ENCODE measurements at regions not wholly inside any gene's neighbourhood (a gene's known extent, or its start where the extent isn't known, plus 50 kb on each side); places are given as distances from the start of the nearest gene placed in this dataset.

GRCh38 chr2:53475321-53475720, 292.3 kb upstream of the CHAC2 start:
- Histone ChIP-seq H3K4me3 (no peak overlapping the region), H3K4me1 (no peaks in the 10 kb centered on the region), H3K36me3 (no peaks in the 10 kb centered on the region), H3K9me3 (no peaks in the 10 kb centered on the region), H3K27ac (no peak overlapping the region), H3K27me3 (no peaks in the 10 kb centered on the region)
- no peak for ATAC-seq
- WGBS, 2 donors (ENCODE audit: low coverage in 1 of 2) = 89 to 100% methylated on average over 2 of the region's 2 CpGs
- TF ChIP-seq CTCF (IDR thresholded peaks at IDR 0.05) = no peak
- no peak for TF ChIP-seq POLR2A (IDR thresholded peaks at IDR 0.05)
- TF ChIP-seq EP300 (IDR thresholded peaks at IDR 0.05) = no peak
- TF ChIP-seq POLR2AphosphoS5 (IDR thresholded peaks at IDR 0.05) = no peak

GRCh38 chr2:53474914-53475313, 292.7 kb upstream of the CHAC2 start:
- 80% methylated on average over 1 to 2 of the region's 2 CpGs for WGBS, 2 donors (ENCODE audit: low coverage in 1 of 2)
- H3K27me3 ChIP-seq = no peaks in the 10 kb centered on the region
- H3K27ac ChIP-seq = no peak overlapping the region
- H3K9me3 ChIP-seq = no peaks in the 10 kb centered on the region
- TF ChIP-seq POLR2AphosphoS5 (IDR thresholded peaks at IDR 0.05) (no peak), POLR2A (IDR thresholded peaks at IDR 0.05) (no peak), CTCF (IDR thresholded peaks at IDR 0.05) (no peak), EP300 (IDR thresholded peaks at IDR 0.05) (no peak)
- no peaks in the 10 kb centered on the region for H3K4me1 ChIP-seq
- H3K4me3 ChIP-seq = no peak overlapping the region
- H3K36me3 ChIP-seq = no peaks in the 10 kb centered on the region
- no peak for ATAC-seq

DNA sequence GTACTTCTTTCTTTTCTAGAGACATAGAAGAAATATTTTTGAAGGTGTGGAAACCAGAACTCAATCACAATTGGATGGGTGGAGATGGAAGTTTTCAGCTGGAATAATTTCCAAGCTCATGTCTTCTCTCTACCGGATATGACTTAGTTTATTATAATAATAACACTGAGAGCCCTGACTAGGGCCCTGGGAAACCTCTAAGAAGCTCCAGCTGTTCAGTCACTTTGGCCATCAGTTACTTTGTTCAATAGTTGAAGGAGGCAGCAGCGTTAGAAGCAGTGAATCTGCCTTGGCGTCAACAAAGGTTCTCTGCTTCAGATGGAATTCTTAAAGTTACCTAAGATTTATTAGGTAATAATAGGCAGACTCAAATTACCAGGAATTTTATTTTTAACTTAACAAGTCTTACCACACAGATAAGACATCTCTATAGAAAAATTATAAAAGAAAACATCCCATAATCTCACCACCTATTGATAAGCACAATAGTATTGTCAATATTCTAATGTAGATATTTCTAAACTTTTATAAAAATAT, 293.8 kb upstream of the CHAC2 start:
- no peaks in the 10 kb centered on the region for H3K36me3 ChIP-seq
- WGBS, 2 donors (ENCODE audit: low coverage in 1 of 2) = 51 to 62% methylated on average over 3 of the region's 3 CpGs
- no peak overlapping the region for H3K27ac ChIP-seq
- H3K4me1 ChIP-seq = no peaks in the 10 kb centered on the region
- peak; percentile 39 for ATAC-seq
- no peaks in the 10 kb centered on the region for H3K9me3 ChIP-seq
- TF ChIP-seq EP300 (IDR thresholded peaks at IDR 0.05) = no peak
- no peak for TF ChIP-seq CTCF (IDR thresholded peaks at IDR 0.05)
- TF ChIP-seq POLR2A (IDR thresholded peaks at IDR 0.05) = no peak
- no peak for TF ChIP-seq POLR2AphosphoS5 (IDR thresholded peaks at IDR 0.05)
- H3K27me3 ChIP-seq = no peaks in the 10 kb centered on the region
- no peak overlapping the region for H3K4me3 ChIP-seq

DNA sequence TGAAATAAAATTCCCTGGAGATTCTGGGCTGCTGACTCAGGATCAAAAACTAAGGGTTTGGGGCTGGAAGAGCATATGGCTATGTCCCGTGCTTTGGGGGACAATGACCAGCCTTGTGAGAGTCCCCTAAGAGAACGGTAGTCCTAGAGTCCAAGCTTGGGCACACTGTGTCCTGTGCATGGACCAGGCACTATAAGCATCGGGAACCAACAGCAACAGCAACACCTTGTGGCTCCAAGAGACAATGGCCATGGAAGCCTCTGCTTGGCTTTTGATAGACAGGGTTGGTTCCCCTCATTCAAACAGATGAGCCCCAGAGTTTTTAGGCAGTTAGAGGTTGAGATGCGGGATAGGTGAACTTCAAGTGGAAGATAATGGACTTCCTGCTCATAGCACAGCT, 294.4 kb upstream of the CHAC2 start:
- Histone ChIP-seq H3K4me3 (no peak overlapping the region), H3K4me1 (no peaks in the 10 kb centered on the region), H3K27ac (no peak overlapping the region), H3K9me3 (no peaks in the 10 kb centered on the region), H3K36me3 (no peaks in the 10 kb centered on the region), H3K27me3 (no peaks in the 10 kb centered on the region)
- no peak for TF ChIP-seq EP300 (IDR thresholded peaks at IDR 0.05)
- peak in 1 of 4 experiments; percentile 8 for TF ChIP-seq CTCF (IDR thresholded peaks at IDR 0.05)
- no peak for TF ChIP-seq POLR2A (IDR thresholded peaks at IDR 0.05)
- WGBS, 2 donors (ENCODE audit: low coverage in 1 of 2) = 51 to 83% methylated on average over 2 to 3 of the region's 4 CpGs
- ATAC-seq = no peak

GRCh38 chr2:53467467-53468180, 300.0 kb upstream of the CHAC2 start:
- Histone ChIP-seq H3K36me3 (no peaks in the 10 kb centered on the region), H3K4me3 (no peak overlapping the region), H3K27me3 (no peaks in the 10 kb centered on the region), H3K4me1 (no peaks in the 10 kb centered on the region), H3K27ac (no peak overlapping the region), H3K9me3 (no peaks in the 10 kb centered on the region)
- ATAC-seq = peak; percentile 58
- TF ChIP-seq POLR2AphosphoS5 (IDR thresholded peaks at IDR 0.05) = no peak
- TF ChIP-seq EP300 (IDR thresholded peaks at IDR 0.05) = no peak
- TF ChIP-seq CTCF (IDR thresholded peaks at IDR 0.05) = no peak
- TF ChIP-seq POLR2A (IDR thresholded peaks at IDR 0.05) = no peak
- 19 to 38% methylated on average over 4 of the region's 4 CpGs for WGBS, 2 donors (ENCODE audit: low coverage in 1 of 2)
